Stomach (tissue), 8 donors: ENCODE measurements at regions not wholly inside any gene's neighbourhood (a gene's known extent, or its start where the extent isn't known, plus 50 kb on each side); places are given as distances from the start of the nearest gene placed in this dataset.

Experiments used
- DNase-seq, 2 donors: peaks; one replicate each; pipeline versions ENCODE4 v3.0.0 to v3.0.0-alpha.2; 2013 to 2019
- H3K27ac ChIP-seq, 5 donors: fragments of 200-600 bp in 4 of 5; sonication (generic) in 4 of 5; one replicate each; pipeline ENCODE4 v1.5.1; 2013 to 2019; ENCODE audit warnings: mild to moderate bottlenecking in 1 of 5, moderate library complexity in 1 of 5
- H3K27me3 ChIP-seq, 3 donors: fragments of 200-600 bp; sonication (generic); one replicate each; pipeline ENCODE4 v1.5.1; 2017 to 2019; ENCODE audit warnings: mixed run types in 1 of 3
- H3K36me3 ChIP-seq, 4 donors: fragments of 200-600 bp; sonication (generic); 1 replicate in 3 of 4; 2 replicates in 1 of 4; pipeline ENCODE4 v1.5.1; 2016 to 2019
- H3K4me1 ChIP-seq, 4 donors: fragments of 200-600 bp; sonication (generic); one replicate each; pipeline ENCODE4 v1.5.1; 2016 to 2019
- H3K4me3 ChIP-seq, 4 donors: fragments of 200-600 bp; sonication (generic) in 3 of 4; one replicate each; pipeline ENCODE4 v1.5.1; 2016 to 2019; ENCODE audit warnings: mild to moderate bottlenecking in 1 of 4
- H3K9me3 ChIP-seq, 4 donors: fragments of 200-600 bp; sonication (generic); one replicate each; pipeline ENCODE4 v1.5.1; 2016 to 2019
- CTCF ChIP-seq, 7 experiments: fragments of 450-650 bp in 4 of 7; fragments of 200-600 bp in 3 of 7; sonication (generic) in 3 of 7; IDR thresholded peaks; one replicate each; pipeline ENCODE4 v1.5.1; 2016 to 2019; ENCODE audit warnings: antibody characterized with exemption in 7 of 7, control low read depth in 2 of 7, mild to moderate bottlenecking in 1 of 7
- EP300 ChIP-seq: sonication (generic); formaldehyde crosslinking; IDR thresholded peaks from one replicate; pipeline ENCODE4 v1.6.1; 2017; ENCODE audit warnings: antibody characterized with exemption
- POLR2A ChIP-seq, 4 donors: fragments of 450-650 bp; IDR thresholded peaks; one replicate each; pipeline ENCODE4 v1.6.1; 2016; ENCODE audit warnings: antibody characterized with exemption in 4 of 4, control low read depth in 2 of 4, mild to moderate bottlenecking in 1 of 4, moderate library complexity in 1 of 4
- POLR2AphosphoS5 ChIP-seq, 3 donors: sonication (generic); formaldehyde crosslinking; IDR thresholded peaks; one replicate each; pipeline ENCODE4 v1.6.1; 2016; ENCODE audit warnings: antibody characterized with exemption in 3 of 3
- WGBS, 5 donors: extraction: QIAGEN DNeasy Blood & Tissue Kit in 3 of 5; methylation state at CpG; one replicate each; pipeline versions ENCODE4 v1.1.5 to v1.1.7; 2013 to 2018; 5-methylcytosine and 5-hydroxymethylcytosine counted together
- intact Hi-C: fragments of 100-400 bp; cut with DNase I; formaldehyde crosslinking; loops from one replicate; pipeline ENCODE4 v1.15.1; 2023; ENCODE audit warnings: low total_unique reads
- donor health status: healthy with polysubstance abuse.
- donor health status: Bipolar disorder and iron deficiency.
- donor health status: healthy.

- intact Hi-C loops, result no loop called here
- WGBS, 5 donors, result 77 to 88% (median 83%) methylated on average over 3 of the region's 3 CpGs
- Histone ChIP-seq H3K36me3 (no peaks in the 10 kb centered on the region), H3K4me1 (no peaks in the 10 kb centered on the region), H3K4me3 (no peak overlapping the region), H3K27me3 (no peaks in the 10 kb centered on the region), H3K9me3 (no peaks in the 10 kb centered on the region), H3K27ac (no peak overlapping the region)
- TF ChIP-seq POLR2AphosphoS5 (IDR thresholded peaks at IDR 0.05), result no peak
- no peak for TF ChIP-seq EP300
- no peak for TF ChIP-seq POLR2A (IDR thresholded peaks at IDR 0.05)
- no peak for TF ChIP-seq CTCF (IDR thresholded peaks at IDR 0.05)
- no peak for DNase-seq
These were observed 174.2 kb upstream of the CDH19 start for GRCh38 chr18:66778048-66778447.

GRCh38 chr18:66769375-66769774 lies 165.5 kb upstream of the CDH19 start:
- no peaks in the 10 kb centered on the region for H3K4me1 ChIP-seq
- H3K36me3 ChIP-seq, result no peaks in the 10 kb centered on the region
- H3K27me3 ChIP-seq, result no peaks in the 10 kb centered on the region
- no peak for DNase-seq
- no peak overlapping the region for H3K4me3 ChIP-seq
- 80 to 90% (median 87%) methylated on average over 4 of the region's 4 CpGs for WGBS, 5 donors
- intact Hi-C loops, result no loop called here
- TF ChIP-seq CTCF (IDR thresholded peaks at IDR 0.05) (no peak), POLR2A (IDR thresholded peaks at IDR 0.05) (no peak), POLR2AphosphoS5 (IDR thresholded peaks at IDR 0.05) (no peak), EP300 (no peak)
- no peak overlapping the region for H3K27ac ChIP-seq
- no peaks in the 10 kb centered on the region for H3K9me3 ChIP-seq

GRCh38 chr18:66764230-66764629 lies 160.3 kb upstream of the CDH19 start:
- Histone ChIP-seq H3K4me3 (no peak overlapping the region), H3K9me3 (no peaks in the 10 kb centered on the region), H3K27me3 (no peaks in the 10 kb centered on the region), H3K36me3 (no peaks in the 10 kb centered on the region), H3K4me1 (no peaks in the 10 kb centered on the region), H3K27ac (no peak overlapping the region)
- intact Hi-C loops, result no loop called here
- WGBS, 5 donors, result 80 to 90% (median 83%) methylated on average over 4 of the region's 4 CpGs
- no peak for TF ChIP-seq POLR2A (IDR thresholded peaks at IDR 0.05)
- no peak for TF ChIP-seq EP300
- TF ChIP-seq CTCF (IDR thresholded peaks at IDR 0.05), result no peak
- TF ChIP-seq POLR2AphosphoS5 (IDR thresholded peaks at IDR 0.05), result no peak
- DNase-seq, result peak in 1 of 2 donors; percentile 34

- H3K9me3 ChIP-seq, result no peaks in the 10 kb centered on the region
- no peaks in the 10 kb centered on the region for H3K36me3 ChIP-seq
- no peak for DNase-seq
- no peaks in the 10 kb centered on the region for H3K4me1 ChIP-seq
- WGBS, 5 donors, result 90 to 93% (median 91%) methylated on average over 4 of the region's 4 CpGs
- H3K4me3 ChIP-seq, result no peak overlapping the region
- TF ChIP-seq EP300 (no peak), POLR2AphosphoS5 (IDR thresholded peaks at IDR 0.05) (no peak), CTCF (IDR thresholded peaks at IDR 0.05) (no peak), POLR2A (IDR thresholded peaks at IDR 0.05) (no peak)
- no peaks in the 10 kb centered on the region for H3K27me3 ChIP-seq
- H3K27ac ChIP-seq, result no peak overlapping the region
- intact Hi-C loops, result no loop called here
These were observed 157.3 kb upstream of the CDH19 start for GRCh38 chr18:66761166-66761565.
